ENCODE measurements at regions not wholly inside any gene's neighbourhood (a gene's known extent, or its start where the extent isn't known, plus 50 kb on each side); places are given as distances from the start of the nearest gene placed in this dataset.
A peak's percentile ranks its signal among the peaks of the same experiment; 100 is the strongest.

DNA sequence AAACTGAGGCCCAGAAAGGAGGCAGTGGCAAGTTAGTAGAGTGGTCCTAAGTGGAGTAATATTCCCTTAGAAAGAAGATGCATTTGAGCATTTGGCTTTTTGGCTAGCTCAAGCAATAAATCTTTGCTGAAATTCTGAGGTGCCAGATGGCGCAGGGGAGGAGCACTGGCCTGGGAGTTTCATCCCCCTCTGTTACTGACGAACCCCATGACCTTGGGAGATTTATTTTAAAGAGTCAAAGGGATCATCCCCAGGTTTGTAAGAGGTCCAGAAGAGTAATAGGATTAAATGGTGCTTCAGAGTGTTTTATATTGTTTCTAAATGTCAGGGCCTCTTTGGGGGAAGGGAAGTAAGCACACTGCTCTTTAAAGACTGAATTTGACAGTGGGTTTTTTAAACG, 85.1 kb upstream of the PIAS1 start:
- no peaks in the 10 kb centered on the region for H3K27me3 Mint-ChIP-seq (ENCODE audit: low read depth, unreplicated experiment)
- no peak for DNase-seq (ENCODE audit: low read depth)

DNA sequence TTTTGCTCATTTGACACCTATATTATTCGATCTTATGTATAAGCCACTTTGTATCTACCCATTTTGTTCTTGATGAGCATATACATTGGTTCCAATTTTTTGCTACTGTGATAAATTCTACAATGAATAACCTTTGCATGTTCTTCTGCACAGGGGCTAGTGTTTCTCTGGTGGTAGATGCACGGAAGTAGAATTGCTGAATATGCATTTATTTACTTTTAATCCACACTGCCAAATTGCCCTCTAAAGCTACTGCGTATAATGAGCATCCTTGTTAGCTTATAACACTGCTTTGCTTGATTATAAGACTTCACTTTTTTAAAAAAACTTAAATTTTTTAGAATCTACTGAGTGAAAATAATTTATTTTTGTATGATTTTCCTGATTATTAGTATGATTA, 84.2 kb upstream of the PIAS1 start:
- Histone ChIP-seq H3K4me1 (ENCODE audit: insufficient read depth, low read length) (peaks cover 11% of the 10 kb centered on the region), H4K20me1 (ENCODE audit: insufficient read depth, low read length) (no peaks in the 10 kb centered on the region), H3K9me3 (ENCODE audit: insufficient read depth, low read depth, low read length) (no peaks in the 10 kb centered on the region), H3K27ac (ENCODE audit: low read depth, low read length) (no peak overlapping the region), H2AFZ (ENCODE audit: low read depth, low read length) (no peak overlapping the region), H3K4me2 (ENCODE audit: low read length) (no peak overlapping the region), H3K9ac (ENCODE audit: low read length) (no peak overlapping the region), H3K36me3 (ENCODE audit: insufficient read depth, low read length) (no peaks in the 10 kb centered on the region), H3K4me3 (ENCODE audit: insufficient read depth, low read depth, low read length) (no peak overlapping the region), H3K27me3 (ENCODE audit: insufficient read depth, low read length) (no peaks in the 10 kb centered on the region), H3K79me2 (ENCODE audit: insufficient read depth, low read length) (no peaks in the 10 kb centered on the region)
- H3K36me3 Mint-ChIP-seq (ENCODE audit: low read depth, unreplicated experiment) = no peaks in the 10 kb centered on the region
- no peak for TF ChIP-seq EZH2 (IDR thresholded peaks at IDR 0.05; ENCODE audit: insufficient read depth, low read length)
- TF ChIP-seq, protein P1, sequence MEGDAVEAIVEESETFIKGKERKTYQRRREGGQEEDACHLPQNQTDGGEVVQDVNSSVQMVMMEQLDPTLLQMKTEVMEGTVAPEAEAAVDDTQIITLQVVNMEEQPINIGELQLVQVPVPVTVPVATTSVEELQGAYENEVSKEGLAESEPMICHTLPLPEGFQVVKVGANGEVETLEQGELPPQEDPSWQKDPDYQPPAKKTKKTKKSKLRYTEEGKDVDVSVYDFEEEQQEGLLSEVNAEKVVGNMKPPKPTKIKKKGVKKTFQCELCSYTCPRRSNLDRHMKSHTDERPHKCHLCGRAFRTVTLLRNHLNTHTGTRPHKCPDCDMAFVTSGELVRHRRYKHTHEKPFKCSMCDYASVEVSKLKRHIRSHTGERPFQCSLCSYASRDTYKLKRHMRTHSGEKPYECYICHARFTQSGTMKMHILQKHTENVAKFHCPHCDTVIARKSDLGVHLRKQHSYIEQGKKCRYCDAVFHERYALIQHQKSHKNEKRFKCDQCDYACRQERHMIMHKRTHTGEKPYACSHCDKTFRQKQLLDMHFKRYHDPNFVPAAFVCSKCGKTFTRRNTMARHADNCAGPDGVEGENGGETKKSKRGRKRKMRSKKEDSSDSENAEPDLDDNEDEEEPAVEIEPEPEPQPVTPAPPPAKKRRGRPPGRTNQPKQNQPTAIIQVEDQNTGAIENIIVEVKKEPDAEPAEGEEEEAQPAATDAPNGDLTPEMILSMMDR (IDR thresholded peaks at IDR 0.05; ENCODE audit: insufficient read depth, low read depth, low read length) = no peak
- H3K4me3 Mint-ChIP-seq (ENCODE audit: unreplicated experiment) = no peak overlapping the region
- peaks cover 5% of the 10 kb centered on the region for H3K4me1 Mint-ChIP-seq (ENCODE audit: low read depth, unreplicated experiment)
- no peaks in the 10 kb centered on the region for H3K9me3 Mint-ChIP-seq (ENCODE audit: unreplicated experiment)
- H3K27me3 Mint-ChIP-seq (ENCODE audit: low read depth, unreplicated experiment) = no peaks in the 10 kb centered on the region
- H3K27ac Mint-ChIP-seq (ENCODE audit: unreplicated experiment) = no peak overlapping the region
- FAIRE-seq (no peak), DNase-seq (ENCODE audit: low read depth) (no peak)

More for the DNA sequence above, 85.1 kb upstream of the PIAS1 start:
- no peaks in the 10 kb centered on the region for H3K36me3 ChIP-seq (ENCODE audit: insufficient read depth, low read length)
- H3K27me3 ChIP-seq (ENCODE audit: insufficient read depth, low read length) = no peaks in the 10 kb centered on the region
- Mint-ChIP-seq H3K4me3 (ENCODE audit: unreplicated experiment) (no peak overlapping the region), H3K27ac (ENCODE audit: unreplicated experiment) (no peak overlapping the region), H3K4me1 (ENCODE audit: low read depth, unreplicated experiment) (peaks cover 5% of the 10 kb centered on the region), H3K36me3 (ENCODE audit: low read depth, unreplicated experiment) (no peaks in the 10 kb centered on the region), H3K9me3 (ENCODE audit: unreplicated experiment) (no peaks in the 10 kb centered on the region)
- no peaks in the 10 kb centered on the region for H3K9me3 ChIP-seq (ENCODE audit: insufficient read depth, low read depth, low read length)
- H3K27ac ChIP-seq (ENCODE audit: low read depth, low read length) = no peak overlapping the region
- TF ChIP-seq EZH2 (IDR thresholded peaks at IDR 0.05; ENCODE audit: insufficient read depth, low read length) = no peak
- no peak overlapping the region for H3K4me2 ChIP-seq (ENCODE audit: low read length)
- peaks cover 11% of the 10 kb centered on the region for H3K4me1 ChIP-seq (ENCODE audit: insufficient read depth, low read length)
- H4K20me1 ChIP-seq (ENCODE audit: insufficient read depth, low read length) = no peaks in the 10 kb centered on the region
- H2AFZ ChIP-seq (ENCODE audit: low read depth, low read length) = peak overlapping the region; percentile 80
- no peak overlapping the region for H3K9ac ChIP-seq (ENCODE audit: low read length)
- H3K4me3 ChIP-seq (ENCODE audit: insufficient read depth, low read depth, low read length) = no peak overlapping the region
- no peak for FAIRE-seq
- no peaks in the 10 kb centered on the region for H3K79me2 ChIP-seq (ENCODE audit: insufficient read depth, low read length)

DNA sequence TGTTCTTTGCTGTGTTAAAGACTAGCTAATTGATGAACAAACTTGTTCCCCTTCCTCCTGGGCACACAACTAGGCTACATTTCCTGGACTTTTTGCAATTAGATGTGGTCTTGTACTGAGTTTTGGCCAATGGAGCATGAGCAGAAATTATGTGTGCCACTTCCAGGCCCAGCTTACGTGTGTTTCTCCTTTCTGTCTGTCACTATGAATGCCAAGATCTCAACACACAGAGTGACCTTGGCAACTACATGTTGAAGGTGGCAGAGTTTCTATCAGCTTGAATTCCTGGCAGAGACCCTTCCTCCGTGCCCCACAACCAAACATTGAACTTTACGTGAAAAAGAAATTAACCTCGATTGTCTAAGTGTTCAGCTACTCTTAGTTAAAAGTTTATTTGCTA, 81.7 kb upstream of the PIAS1 start:
- peaks cover 5% of the 10 kb centered on the region for H3K4me1 Mint-ChIP-seq (ENCODE audit: low read depth, unreplicated experiment)
- H3K27ac ChIP-seq (ENCODE audit: low read depth, low read length) = no peak overlapping the region
- H3K27ac Mint-ChIP-seq (ENCODE audit: unreplicated experiment) = no peak overlapping the region
- H3K4me2 ChIP-seq (ENCODE audit: low read length) = no peak overlapping the region
- H3K9me3 ChIP-seq (ENCODE audit: insufficient read depth, low read depth, low read length) = no peaks in the 10 kb centered on the region
- no peak for TF ChIP-seq EZH2 (IDR thresholded peaks at IDR 0.05; ENCODE audit: insufficient read depth, low read length)
- TF ChIP-seq, protein P1 (IDR thresholded peaks at IDR 0.05; ENCODE audit: insufficient read depth, low read depth, low read length) = no peak
- no peak overlapping the region for H3K4me3 ChIP-seq (ENCODE audit: insufficient read depth, low read depth, low read length)
- H3K79me2 ChIP-seq (ENCODE audit: insufficient read depth, low read length) = no peaks in the 10 kb centered on the region
- no peaks in the 10 kb centered on the region for H3K9me3 Mint-ChIP-seq (ENCODE audit: unreplicated experiment)
- no peaks in the 10 kb centered on the region for H4K20me1 ChIP-seq (ENCODE audit: insufficient read depth, low read length)
- H3K27me3 ChIP-seq (ENCODE audit: insufficient read depth, low read length) = no peaks in the 10 kb centered on the region
- no peak overlapping the region for H3K4me3 Mint-ChIP-seq (ENCODE audit: unreplicated experiment)
- no peak overlapping the region for H2AFZ ChIP-seq (ENCODE audit: low read depth, low read length)
- H3K36me3 Mint-ChIP-seq (ENCODE audit: low read depth, unreplicated experiment) = no peaks in the 10 kb centered on the region
- FAIRE-seq (no peak), DNase-seq (ENCODE audit: low read depth) (no peak)
- no peaks in the 10 kb centered on the region for H3K27me3 Mint-ChIP-seq (ENCODE audit: low read depth, unreplicated experiment)
- H3K36me3 ChIP-seq (ENCODE audit: insufficient read depth, low read length) = no peaks in the 10 kb centered on the region
- no peak overlapping the region for H3K9ac ChIP-seq (ENCODE audit: low read length)
- peaks cover 11% of the 10 kb centered on the region for H3K4me1 ChIP-seq (ENCODE audit: insufficient read depth, low read length)

Measured in astrocyte (in vitro differentiated cells and primary cell).